ENCODE measurements at regions not wholly inside any gene's neighbourhood (a gene's known extent, or its start where the extent isn't known, plus 50 kb on each side); places are given as distances from the start of the nearest gene placed in this dataset.

DNA sequence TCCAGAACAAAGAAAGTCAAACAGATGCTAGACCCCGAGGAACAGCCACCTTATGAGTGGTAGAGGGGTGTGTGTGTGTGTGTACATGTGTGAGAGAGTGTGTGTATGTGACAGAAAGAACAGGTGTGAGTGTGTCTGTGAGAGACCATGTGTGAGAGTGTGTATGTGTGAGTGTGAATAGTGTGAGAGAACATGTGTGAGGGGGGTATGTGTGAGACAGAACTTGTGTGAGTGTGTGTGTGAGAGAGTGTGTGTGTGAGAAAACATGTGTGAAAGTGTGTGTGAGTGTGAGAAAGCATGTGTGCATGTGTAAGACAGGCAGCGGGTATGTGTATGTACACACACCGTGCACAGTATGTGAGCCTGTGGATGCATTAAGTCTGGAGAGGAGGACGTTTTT lies 214.3 kb downstream of the SP3 start:
- no peak for TF ChIP-seq EZH2phosphoT487 (conservative IDR thresholded peaks at IDR 0.05; ENCODE audit: low read length)
- TF ChIP-seq, protein P1, sequence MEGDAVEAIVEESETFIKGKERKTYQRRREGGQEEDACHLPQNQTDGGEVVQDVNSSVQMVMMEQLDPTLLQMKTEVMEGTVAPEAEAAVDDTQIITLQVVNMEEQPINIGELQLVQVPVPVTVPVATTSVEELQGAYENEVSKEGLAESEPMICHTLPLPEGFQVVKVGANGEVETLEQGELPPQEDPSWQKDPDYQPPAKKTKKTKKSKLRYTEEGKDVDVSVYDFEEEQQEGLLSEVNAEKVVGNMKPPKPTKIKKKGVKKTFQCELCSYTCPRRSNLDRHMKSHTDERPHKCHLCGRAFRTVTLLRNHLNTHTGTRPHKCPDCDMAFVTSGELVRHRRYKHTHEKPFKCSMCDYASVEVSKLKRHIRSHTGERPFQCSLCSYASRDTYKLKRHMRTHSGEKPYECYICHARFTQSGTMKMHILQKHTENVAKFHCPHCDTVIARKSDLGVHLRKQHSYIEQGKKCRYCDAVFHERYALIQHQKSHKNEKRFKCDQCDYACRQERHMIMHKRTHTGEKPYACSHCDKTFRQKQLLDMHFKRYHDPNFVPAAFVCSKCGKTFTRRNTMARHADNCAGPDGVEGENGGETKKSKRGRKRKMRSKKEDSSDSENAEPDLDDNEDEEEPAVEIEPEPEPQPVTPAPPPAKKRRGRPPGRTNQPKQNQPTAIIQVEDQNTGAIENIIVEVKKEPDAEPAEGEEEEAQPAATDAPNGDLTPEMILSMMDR (IDR thresholded peaks at IDR 0.05; ENCODE audit: insufficient read depth, low read length, poor library complexity, severe bottlenecking) = no peak
- Histone ChIP-seq H3K9me2 (replicated peaks; ENCODE audit: insufficient read depth, low read length) (no peaks in the 10 kb centered on the region), H3K9ac (ENCODE audit: low read length) (no peak overlapping the region), H3K36me3 (ENCODE audit: low read length) (no peaks in the 10 kb centered on the region), H4K20me1 (ENCODE audit: low read depth, low read length) (no peaks in the 10 kb centered on the region), H3K27ac (ENCODE audit: low read depth, low read length) (no peak overlapping the region), H3K9me3 (ENCODE audit: insufficient read depth, low read length) (no peaks in the 10 kb centered on the region), H3F3A (ENCODE audit: insufficient read depth) (no peaks in the 10 kb centered on the region), H3K27me3 (ENCODE audit: low read length) (no peaks in the 10 kb centered on the region), H3K4me2 (ENCODE audit: low read depth, low read length, poor library complexity, severe bottlenecking) (no peak overlapping the region), H3K4me3 (ENCODE audit: insufficient read depth, low read length, poor library complexity, severe bottlenecking) (no peak overlapping the region), H2AFZ (ENCODE audit: low read depth, low read length, severe bottlenecking) (no peak overlapping the region), H3K79me2 (ENCODE audit: insufficient read depth, low read length) (no peaks in the 10 kb centered on the region)

DNA sequence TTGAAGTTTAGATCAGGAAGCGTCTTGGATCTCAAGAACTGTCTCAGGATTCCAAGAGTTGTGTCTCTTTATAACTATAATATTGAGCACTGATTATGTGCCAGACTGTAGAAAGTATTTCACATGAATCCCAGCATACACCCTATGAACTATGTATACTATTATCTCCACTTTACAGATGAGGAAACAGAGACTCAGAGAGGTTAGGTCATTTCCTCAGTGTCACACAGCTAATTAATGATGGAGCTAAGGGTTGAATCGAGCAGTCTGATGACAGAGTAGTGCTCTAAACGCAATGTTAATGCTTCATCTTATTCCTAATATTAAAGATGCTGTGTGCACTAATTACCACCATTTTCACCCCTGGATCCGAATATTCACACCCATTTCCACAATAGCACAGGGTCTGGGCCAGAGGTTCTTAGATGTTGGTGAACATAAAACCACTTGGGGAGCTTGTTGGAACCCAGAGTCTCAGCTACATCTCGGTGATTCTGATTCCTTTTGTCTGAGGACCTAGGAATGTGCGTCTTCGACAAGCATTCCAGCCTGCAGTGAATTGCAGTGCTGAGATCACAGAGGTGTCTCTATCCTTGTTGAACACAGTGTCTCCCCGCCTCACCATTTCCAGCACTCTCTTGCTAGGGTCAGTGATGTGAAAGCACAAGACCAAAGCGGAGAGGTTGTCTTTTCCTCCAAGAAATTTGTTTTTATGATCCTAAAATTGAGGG lies 213.8 kb downstream of the SP3 start:
- no peaks in the 10 kb centered on the region for H3K79me2 ChIP-seq (ENCODE audit: insufficient read depth, low read length)
- no peaks in the 10 kb centered on the region for H3K36me3 ChIP-seq (ENCODE audit: low read length)
- no peaks in the 10 kb centered on the region for H3K9me2 ChIP-seq (replicated peaks; ENCODE audit: insufficient read depth, low read length)
- no peak overlapping the region for H3K4me2 ChIP-seq (ENCODE audit: low read depth, low read length, poor library complexity, severe bottlenecking)
- H2AFZ ChIP-seq (ENCODE audit: low read depth, low read length, severe bottlenecking) = no peak overlapping the region
- TF ChIP-seq, protein P1 (IDR thresholded peaks at IDR 0.05; ENCODE audit: insufficient read depth, low read length, poor library complexity, severe bottlenecking) = no peak
- TF ChIP-seq EZH2phosphoT487 (conservative IDR thresholded peaks at IDR 0.05; ENCODE audit: low read length) = no peak
- H3K27me3 ChIP-seq (ENCODE audit: low read length) = no peaks in the 10 kb centered on the region
- no peaks in the 10 kb centered on the region for H3F3A ChIP-seq (ENCODE audit: insufficient read depth)
- no peaks in the 10 kb centered on the region for H3K9me3 ChIP-seq (ENCODE audit: insufficient read depth, low read length)
- no peak overlapping the region for H3K4me3 ChIP-seq (ENCODE audit: insufficient read depth, low read length, poor library complexity, severe bottlenecking)
- no peaks in the 10 kb centered on the region for H4K20me1 ChIP-seq (ENCODE audit: low read depth, low read length)
- H3K9ac ChIP-seq (ENCODE audit: low read length) = no peak overlapping the region
- no peak overlapping the region for H3K27ac ChIP-seq (ENCODE audit: low read depth, low read length)

DNA sequence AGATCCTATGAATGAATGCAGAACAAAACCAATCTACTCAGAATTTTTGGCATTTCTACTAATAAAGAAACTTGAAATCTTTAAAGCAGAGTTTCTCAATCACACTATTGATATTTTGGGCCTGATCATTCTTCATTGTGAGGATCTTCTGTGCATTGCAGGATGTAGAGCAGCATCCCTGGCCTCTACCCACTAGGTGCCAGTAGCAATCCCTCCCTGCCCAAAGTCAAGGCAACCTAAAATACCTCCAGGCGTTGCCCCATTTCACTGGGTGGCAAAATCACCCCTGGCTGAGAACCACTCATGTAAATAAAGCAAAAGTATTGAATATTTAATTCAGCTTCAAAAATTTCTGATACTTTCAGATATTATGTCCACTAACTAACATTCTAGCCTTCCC lies 213.0 kb downstream of the SP3 start:
- Histone ChIP-seq H3K36me3 (ENCODE audit: low read length) (no peaks in the 10 kb centered on the region), H3K79me2 (ENCODE audit: insufficient read depth, low read length) (no peaks in the 10 kb centered on the region), H4K20me1 (ENCODE audit: low read depth, low read length) (no peaks in the 10 kb centered on the region), H3K27me3 (ENCODE audit: low read length) (no peaks in the 10 kb centered on the region), H3K27ac (ENCODE audit: low read depth, low read length) (no peak overlapping the region), H3K4me2 (ENCODE audit: low read depth, low read length, poor library complexity, severe bottlenecking) (no peak overlapping the region), H3K9ac (ENCODE audit: low read length) (no peak overlapping the region), H3F3A (ENCODE audit: insufficient read depth) (no peaks in the 10 kb centered on the region), H3K9me3 (ENCODE audit: insufficient read depth, low read length) (no peaks in the 10 kb centered on the region), H3K4me3 (ENCODE audit: insufficient read depth, low read length, poor library complexity, severe bottlenecking) (no peak overlapping the region), H3K9me2 (replicated peaks; ENCODE audit: insufficient read depth, low read length) (no peaks in the 10 kb centered on the region), H2AFZ (ENCODE audit: low read depth, low read length, severe bottlenecking) (no peak overlapping the region)
- no peak for TF ChIP-seq EZH2phosphoT487 (conservative IDR thresholded peaks at IDR 0.05; ENCODE audit: low read length)
- TF ChIP-seq, protein P1 (IDR thresholded peaks at IDR 0.05; ENCODE audit: insufficient read depth, low read length, poor library complexity, severe bottlenecking) = peak; percentile 25
